GM23248 (cell line): ENCODE measurements at regions not wholly inside any gene's neighbourhood (a gene's known extent, or its start where the extent isn't known, plus 50 kb on each side); places are given as distances from the start of the nearest gene placed in this dataset.

Experiments used
- DNase-seq: peaks from one replicate; pipeline ENCODE4 v3.0.0-alpha.2; 2015
- H2AFZ ChIP-seq: fragments of 200-600 bp; sonication (generic); 2 replicates; pipeline ENCODE4 v1.6.1; 2016; ENCODE audit warnings: antibody characterized with exemption
- H3F3A ChIP-seq: fragments of 200-600 bp; sonication (generic); 2 replicates; pipeline ENCODE4 v1.6.1; 2016; ENCODE audit warnings: mild to moderate bottlenecking, antibody characterized with exemption, mixed run types; ENCODE audit not compliant: insufficient read depth
- H3K27ac ChIP-seq: fragments of 200-600 bp; sonication (generic); 2 replicates; pipeline ENCODE4 v1.5.1; 2016; ENCODE audit warnings: mild to moderate bottlenecking
- H3K27me3 ChIP-seq: fragments of 200-600 bp; sonication (generic); replicated peaks from 2 replicates; pipeline ENCODE4 v1.6.1; 2016; ENCODE audit warnings: mild to moderate bottlenecking; ENCODE audit not compliant: insufficient read depth
- H3K36me3 ChIP-seq: fragments of 200-600 bp; sonication (generic); 2 replicates; pipeline ENCODE4 v1.6.1; 2016; ENCODE audit warnings: low read depth, mild to moderate bottlenecking
- H3K4me1 ChIP-seq: fragments of 200-600 bp; sonication (generic); 2 replicates; pipeline ENCODE4 v1.6.1; 2016; ENCODE audit warnings: mild to moderate bottlenecking; ENCODE audit not compliant: insufficient read depth
- H3K4me2 ChIP-seq: fragments of 200-600 bp; sonication (generic); one replicate; pipeline ENCODE4 v1.6.1; 2016; ENCODE audit warnings: mild to moderate bottlenecking; ENCODE audit not compliant: unreplicated experiment
- H3K4me3 ChIP-seq: fragments of 200-600 bp; sonication (generic); 2 replicates; pipeline ENCODE4 v1.5.1; 2016; ENCODE audit warnings: mild to moderate bottlenecking
- H3K79me2 ChIP-seq: fragments of 200-600 bp; sonication (generic); 2 replicates; pipeline ENCODE4 v1.6.1; 2016; ENCODE audit warnings: mild to moderate bottlenecking; ENCODE audit not compliant: insufficient read depth
- H3K9ac ChIP-seq: fragments of 200-600 bp; sonication (generic); 2 replicates; pipeline ENCODE4 v1.6.1; 2016; ENCODE audit warnings: mild to moderate bottlenecking
- H3K9me2 ChIP-seq: fragments of 200-600 bp; sonication (generic); 2 replicates; pipeline ENCODE4 v1.6.1; 2016; ENCODE audit warnings: mixed run types, mild to moderate bottlenecking, moderate library complexity; ENCODE audit not compliant: insufficient read depth
- H3K9me3 ChIP-seq: fragments of 200-600 bp; sonication (generic); one replicate; pipeline ENCODE4 v1.6.1; 2017; ENCODE audit warnings: low read depth
- H4K20me1 ChIP-seq: fragments of 200-600 bp; sonication (generic); 2 replicates; pipeline ENCODE4 v1.6.0; 2016; ENCODE audit not compliant: insufficient read depth
- EZH2 ChIP-seq: fragments of 200-600 bp; sonication (generic); IDR thresholded peaks from 2 replicates; pipeline ENCODE4 v1.6.1; 2018; ENCODE audit warnings: antibody characterized with exemption, mild to moderate bottlenecking; ENCODE audit not compliant: insufficient read depth, poor library complexity, severe bottlenecking
- EZH2phosphoT487 ChIP-seq: fragments of 200-600 bp; sonication (generic); IDR thresholded peaks from 2 replicates; pipeline ENCODE4 v1.6.1; 2018; ENCODE audit warnings: antibody characterized with exemption, moderate library complexity, mild to moderate bottlenecking, low read depth; ENCODE audit not compliant: insufficient read depth
- WGBS, 2 experiments: methylation state at CpG; one replicate each; pipeline ENCODE4 v1.1.6; 2015 to 2017; ENCODE audit warnings: low lambda C conversion rate in 2 of 2, low coverage in 1 of 2; ENCODE audit errors: missing lambda C conversion rate in 2 of 2; 5-methylcytosine and 5-hydroxymethylcytosine counted together
- in situ Hi-C: fragments of 300-500 bp; cut with MboI; formaldehyde crosslinking; loops from 2 replicates; pipeline ENCODE4 v1.15.0; 2020

DNA sequence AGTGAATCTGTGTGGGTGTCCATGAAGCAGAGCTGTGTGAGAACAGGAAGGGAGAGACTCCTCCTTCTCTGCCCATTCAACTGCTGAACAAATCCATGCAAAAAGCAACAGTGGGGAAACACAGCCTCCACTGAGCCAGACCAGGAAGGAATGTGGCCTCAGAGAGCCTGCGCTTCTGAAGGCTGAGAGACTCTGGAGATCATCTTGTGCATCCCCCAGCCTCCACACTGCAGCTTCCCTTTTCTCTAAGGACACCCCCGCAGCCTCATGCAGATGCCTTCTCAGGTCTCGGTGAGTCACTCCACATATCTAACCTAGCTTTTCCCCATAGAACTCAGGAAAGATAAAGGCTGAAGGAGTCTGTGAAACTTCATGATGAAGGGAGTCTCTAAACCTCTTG is 402.9 kb downstream of the TNS1 start:
- no peaks in the 10 kb centered on the region for H3K4me1 ChIP-seq
- no peak overlapping the region for H3K4me2 ChIP-seq
- H2AFZ ChIP-seq, result no peak overlapping the region
- H3K79me2 ChIP-seq, result no peaks in the 10 kb centered on the region
- H3K4me3 ChIP-seq, result no peak overlapping the region
- H3F3A ChIP-seq, result no peaks in the 10 kb centered on the region
- H3K9me2 ChIP-seq, result no peaks in the 10 kb centered on the region
- in situ Hi-C loops, result no loop called here
- H3K27ac ChIP-seq, result no peak overlapping the region
- H3K36me3 ChIP-seq, result no peaks in the 10 kb centered on the region
- H3K9ac ChIP-seq, result no peak overlapping the region
- no peaks in the 10 kb centered on the region for H3K9me3 ChIP-seq
- H3K27me3 ChIP-seq, result peaks cover 60% of the 10 kb centered on the region
- TF ChIP-seq EZH2phosphoT487 (no peak), EZH2 (no peak)
- H4K20me1 ChIP-seq, result no peaks in the 10 kb centered on the region
- peak; percentile 31 for DNase-seq
- 73 to 75% methylated on average over 3 of the region's 3 CpGs for WGBS, 2 experiments

DNA sequence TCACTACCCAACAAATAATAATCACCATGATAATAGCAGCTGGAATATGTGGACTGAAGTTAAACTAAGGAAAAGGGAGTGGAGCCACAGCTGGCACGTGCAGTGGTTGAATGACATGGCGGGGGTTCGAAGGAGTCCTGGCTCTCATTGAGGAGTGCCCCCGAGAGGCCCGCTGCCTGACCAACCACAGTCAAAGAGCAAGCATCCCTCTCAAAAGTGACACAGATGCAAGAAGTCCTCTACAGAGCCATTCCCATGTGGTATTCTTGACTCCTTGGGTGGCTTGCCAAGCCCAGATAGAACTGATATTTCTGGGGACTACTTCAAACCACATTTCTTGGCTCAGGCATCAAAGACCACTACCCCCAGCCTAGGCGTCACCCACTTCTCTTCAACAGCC is 405.1 kb downstream of the TNS1 start:
- no peak for DNase-seq
- Histone ChIP-seq H3K27me3 (peaks cover 66% of the 10 kb centered on the region), H4K20me1 (no peaks in the 10 kb centered on the region), H3K27ac (no peak overlapping the region), H3K9ac (no peak overlapping the region), H3K79me2 (no peaks in the 10 kb centered on the region), H2AFZ (no peak overlapping the region), H3K9me2 (no peaks in the 10 kb centered on the region), H3K36me3 (no peaks in the 10 kb centered on the region), H3K4me3 (no peak overlapping the region), H3K4me2 (no peak overlapping the region), H3K4me1 (no peaks in the 10 kb centered on the region), H3F3A (no peaks in the 10 kb centered on the region), H3K9me3 (no peaks in the 10 kb centered on the region)
- no peak for TF ChIP-seq EZH2phosphoT487
- no peak for TF ChIP-seq EZH2
- in situ Hi-C loops, result no loop called here
- 49 to 58% methylated on average over 6 of the region's 6 CpGs for WGBS, 2 experiments

DNA sequence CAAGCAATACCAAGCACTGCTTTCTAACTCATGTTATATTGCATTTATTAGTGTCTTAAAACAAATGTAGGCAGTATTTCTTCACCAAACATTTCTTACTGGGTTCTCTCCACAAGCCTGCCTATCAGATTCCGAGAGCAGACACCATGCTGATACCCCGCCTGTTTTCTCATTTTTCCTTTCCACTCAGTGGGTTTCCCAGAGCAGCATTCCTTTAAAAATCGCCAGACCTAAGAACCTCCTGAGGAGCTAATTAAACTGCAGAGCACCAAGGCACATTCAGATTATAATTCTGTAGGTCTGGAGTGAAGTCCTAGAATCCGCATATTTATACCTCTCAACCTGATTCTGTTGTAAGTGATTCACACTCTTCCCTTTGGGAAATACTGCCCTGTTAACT is 405.6 kb downstream of the TNS1 start:
- WGBS, 2 experiments, result 67 to 71% methylated on average over 4 of the region's 4 CpGs
- Histone ChIP-seq H3K4me2 (no peak overlapping the region), H3K9me2 (no peaks in the 10 kb centered on the region), H3K4me1 (no peaks in the 10 kb centered on the region), H4K20me1 (no peaks in the 10 kb centered on the region), H3K36me3 (no peaks in the 10 kb centered on the region), H3K4me3 (no peak overlapping the region), H3K79me2 (no peaks in the 10 kb centered on the region), H3F3A (no peaks in the 10 kb centered on the region), H3K27ac (no peak overlapping the region), H2AFZ (no peak overlapping the region), H3K9ac (no peak overlapping the region), H3K9me3 (no peaks in the 10 kb centered on the region), H3K27me3 (peaks cover 63% of the 10 kb centered on the region)
- DNase-seq, result no peak
- in situ Hi-C loops, result no loop called here
- TF ChIP-seq EZH2 (no peak), EZH2phosphoT487 (no peak)

DNA sequence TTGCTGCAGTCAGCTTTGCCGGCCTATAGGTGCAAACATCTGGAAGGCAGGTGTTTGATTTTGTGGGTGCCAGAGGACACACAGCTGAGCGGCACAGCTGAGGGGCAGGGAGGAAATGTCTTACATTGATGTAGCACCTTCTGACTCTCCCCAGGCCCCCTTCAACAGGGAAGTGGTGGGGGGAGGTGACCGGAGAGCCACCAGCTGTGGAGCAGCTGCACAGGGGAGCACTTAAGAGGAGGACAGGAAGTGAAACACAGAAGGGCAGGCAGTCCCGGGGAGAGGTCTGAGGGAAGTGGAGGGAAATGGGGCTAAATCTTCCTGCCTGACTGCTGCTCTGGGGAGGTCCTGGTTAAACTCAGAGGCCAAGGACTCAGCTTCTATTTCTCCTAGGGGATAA is 409.1 kb downstream of the TNS1 start:
- H4K20me1 ChIP-seq, result no peaks in the 10 kb centered on the region
- 60 to 70% methylated on average over 4 of the region's 4 CpGs for WGBS, 2 experiments
- no peak overlapping the region for H2AFZ ChIP-seq
- H3K4me2 ChIP-seq, result no peak overlapping the region
- H3K9me2 ChIP-seq, result no peaks in the 10 kb centered on the region
- no peak overlapping the region for H3K4me3 ChIP-seq
- in situ Hi-C loops, result no loop called here
- no peaks in the 10 kb centered on the region for H3K79me2 ChIP-seq
- no peak for DNase-seq
- TF ChIP-seq EZH2 (no peak), EZH2phosphoT487 (no peak)
- no peak overlapping the region for H3K27ac ChIP-seq
- H3K36me3 ChIP-seq, result no peaks in the 10 kb centered on the region
- H3K9ac ChIP-seq, result no peak overlapping the region
- no peaks in the 10 kb centered on the region for H3K4me1 ChIP-seq
- H3K9me3 ChIP-seq, result no peaks in the 10 kb centered on the region
- peaks cover 43% of the 10 kb centered on the region for H3K27me3 ChIP-seq
- no peaks in the 10 kb centered on the region for H3F3A ChIP-seq

DNA sequence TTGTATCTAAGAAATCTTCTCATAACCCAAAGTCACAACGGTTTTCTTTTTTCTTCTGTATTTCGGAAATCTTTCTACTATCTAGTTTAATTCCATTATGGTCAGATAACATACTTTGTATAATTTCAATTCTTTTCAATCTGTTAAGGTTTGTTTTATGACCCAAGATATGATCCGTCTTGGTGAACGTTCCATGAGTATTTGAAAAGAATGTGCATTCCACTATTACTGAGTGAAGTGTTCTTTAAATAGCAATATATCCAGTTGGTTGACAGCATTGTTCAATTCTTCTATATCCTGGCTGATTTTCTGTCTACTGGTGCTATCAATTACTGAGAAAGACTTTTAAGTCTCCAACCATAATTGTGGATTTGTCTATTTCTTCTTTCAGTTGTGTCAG is 414.5 kb downstream of the TNS1 start:
- H3F3A ChIP-seq, result no peaks in the 10 kb centered on the region
- no peak overlapping the region for H3K9ac ChIP-seq
- TF ChIP-seq EZH2phosphoT487 (no peak), EZH2 (no peak)
- no peak overlapping the region for H3K27ac ChIP-seq
- H3K9me2 ChIP-seq, result no peaks in the 10 kb centered on the region
- H3K9me3 ChIP-seq, result no peaks in the 10 kb centered on the region
- H4K20me1 ChIP-seq, result no peaks in the 10 kb centered on the region
- 80 to 83% methylated on average over 4 of the region's 4 CpGs for WGBS, 2 experiments
- H3K4me2 ChIP-seq, result no peak overlapping the region
- no peaks in the 10 kb centered on the region for H3K4me1 ChIP-seq
- no peak overlapping the region for H3K4me3 ChIP-seq
- no peaks in the 10 kb centered on the region for H3K36me3 ChIP-seq
- peaks cover 19% of the 10 kb centered on the region; the same call in 1 of the 2 replicates for H3K27me3 ChIP-seq
- H2AFZ ChIP-seq, result no peak overlapping the region
- no peak for DNase-seq
- in situ Hi-C loops, result no loop called here
- H3K79me2 ChIP-seq, result no peaks in the 10 kb centered on the region
